ENCODE measurements at regions not wholly inside any gene's neighbourhood (a gene's known extent, or its start where the extent isn't known, plus 50 kb on each side); places are given as distances from the start of the nearest gene placed in this dataset.

DNA sequence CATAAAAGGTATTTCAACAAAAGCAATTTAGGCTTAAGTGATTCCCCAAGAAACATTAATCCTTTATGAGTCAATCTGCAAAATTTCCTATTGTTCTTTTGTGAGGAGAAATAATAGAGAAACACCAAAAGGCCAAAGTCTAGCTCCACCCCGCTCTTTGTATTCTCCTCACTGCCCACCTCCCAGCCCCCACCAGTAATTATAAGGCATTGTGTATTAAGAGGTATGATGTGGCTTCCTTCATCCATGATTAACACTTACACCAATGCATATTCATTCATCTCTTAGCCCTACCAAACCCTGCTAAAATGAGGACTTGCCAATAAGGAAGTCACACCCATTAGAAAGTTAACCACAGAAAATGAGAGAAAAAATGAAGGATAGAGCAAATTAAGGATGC is 105.3 kb upstream of the SPATA31D4 start:
- Histone ChIP-seq H3K4me3 (no peak overlapping the region), H3K9me3 (no peaks in the 10 kb centered on the region), H3K27me3 (no peaks in the 10 kb centered on the region), H3K27ac (no peak overlapping the region), H3K4me1 (peaks cover 5 to 39% (median 10%) of the 10 kb centered on the region in 3 donors), H3K36me3 (no peaks in the 10 kb centered on the region)
- ATAC-seq, result no peak
- TF ChIP-seq, protein P1, sequence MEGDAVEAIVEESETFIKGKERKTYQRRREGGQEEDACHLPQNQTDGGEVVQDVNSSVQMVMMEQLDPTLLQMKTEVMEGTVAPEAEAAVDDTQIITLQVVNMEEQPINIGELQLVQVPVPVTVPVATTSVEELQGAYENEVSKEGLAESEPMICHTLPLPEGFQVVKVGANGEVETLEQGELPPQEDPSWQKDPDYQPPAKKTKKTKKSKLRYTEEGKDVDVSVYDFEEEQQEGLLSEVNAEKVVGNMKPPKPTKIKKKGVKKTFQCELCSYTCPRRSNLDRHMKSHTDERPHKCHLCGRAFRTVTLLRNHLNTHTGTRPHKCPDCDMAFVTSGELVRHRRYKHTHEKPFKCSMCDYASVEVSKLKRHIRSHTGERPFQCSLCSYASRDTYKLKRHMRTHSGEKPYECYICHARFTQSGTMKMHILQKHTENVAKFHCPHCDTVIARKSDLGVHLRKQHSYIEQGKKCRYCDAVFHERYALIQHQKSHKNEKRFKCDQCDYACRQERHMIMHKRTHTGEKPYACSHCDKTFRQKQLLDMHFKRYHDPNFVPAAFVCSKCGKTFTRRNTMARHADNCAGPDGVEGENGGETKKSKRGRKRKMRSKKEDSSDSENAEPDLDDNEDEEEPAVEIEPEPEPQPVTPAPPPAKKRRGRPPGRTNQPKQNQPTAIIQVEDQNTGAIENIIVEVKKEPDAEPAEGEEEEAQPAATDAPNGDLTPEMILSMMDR (IDR thresholded peaks at IDR 0.05), result no peak
- no peak for TF ChIP-seq POLR2A (IDR thresholded peaks at IDR 0.05)
- no peak for TF ChIP-seq POLR2AphosphoS5 (IDR thresholded peaks at IDR 0.05)
- no peak for TF ChIP-seq EP300 (IDR thresholded peaks at IDR 0.05)
- WGBS, 2 donors (ENCODE audit: low coverage in 1 of 2), result 86 to 90% methylated on average over 1 of the region's 1 CpG

DNA sequence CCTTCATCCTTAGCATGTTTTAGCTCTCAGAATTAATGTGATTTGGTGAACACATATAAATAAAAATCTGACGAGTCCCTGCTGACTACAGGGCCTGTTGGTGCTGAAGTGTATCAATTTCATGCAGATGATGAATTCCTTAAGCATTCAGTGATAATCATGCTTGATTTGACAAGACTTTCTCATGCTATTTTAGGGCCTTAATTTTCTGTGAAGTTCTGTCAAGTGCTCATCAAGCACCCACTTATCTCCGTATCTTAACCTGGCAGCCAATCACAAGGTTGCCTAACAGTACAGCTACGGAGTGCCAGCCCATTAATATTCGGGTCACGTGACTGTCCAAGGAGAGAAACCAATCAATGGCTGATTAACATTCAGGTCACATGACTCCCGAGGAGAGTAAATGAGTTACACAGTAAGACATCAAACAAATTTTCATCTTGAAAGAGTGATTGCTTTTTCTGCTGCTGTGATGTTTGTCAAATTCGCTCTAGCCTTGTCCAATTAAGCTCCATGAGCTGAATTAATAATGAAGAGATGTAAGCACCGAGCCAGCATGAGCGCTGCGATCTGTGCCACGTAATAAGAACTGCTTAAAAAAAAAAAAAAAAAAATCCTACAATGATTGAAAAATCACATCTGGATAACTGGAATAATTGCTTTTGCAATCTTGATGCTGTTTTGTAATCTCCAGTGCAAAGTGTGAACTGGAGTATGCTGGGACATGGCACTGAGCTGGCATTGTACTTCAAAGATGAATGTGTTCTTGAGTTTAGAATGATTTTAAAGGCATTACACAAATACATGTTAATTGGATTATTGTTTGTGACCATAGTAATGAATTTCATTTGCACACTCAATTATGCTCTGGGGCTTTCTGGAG is 104.3 kb upstream of the SPATA31D4 start:
- no peak for ATAC-seq
- no peak overlapping the region for H3K27ac ChIP-seq
- peaks cover 5 to 39% (median 10%) of the 10 kb centered on the region in 3 donors for H3K4me1 ChIP-seq
- 76 to 90% methylated on average over 9 to 10 of the region's 11 CpGs for WGBS, 2 donors (ENCODE audit: low coverage in 1 of 2)
- no peak overlapping the region for H3K4me3 ChIP-seq
- TF ChIP-seq EP300 (IDR thresholded peaks at IDR 0.05), result no peak
- TF ChIP-seq, protein P1 (IDR thresholded peaks at IDR 0.05), result no peak
- TF ChIP-seq POLR2A (IDR thresholded peaks at IDR 0.05), result no peak
- TF ChIP-seq POLR2AphosphoS5 (IDR thresholded peaks at IDR 0.05), result no peak
- H3K9me3 ChIP-seq, result no peaks in the 10 kb centered on the region
- no peaks in the 10 kb centered on the region for H3K36me3 ChIP-seq
- H3K27me3 ChIP-seq, result no peaks in the 10 kb centered on the region

DNA sequence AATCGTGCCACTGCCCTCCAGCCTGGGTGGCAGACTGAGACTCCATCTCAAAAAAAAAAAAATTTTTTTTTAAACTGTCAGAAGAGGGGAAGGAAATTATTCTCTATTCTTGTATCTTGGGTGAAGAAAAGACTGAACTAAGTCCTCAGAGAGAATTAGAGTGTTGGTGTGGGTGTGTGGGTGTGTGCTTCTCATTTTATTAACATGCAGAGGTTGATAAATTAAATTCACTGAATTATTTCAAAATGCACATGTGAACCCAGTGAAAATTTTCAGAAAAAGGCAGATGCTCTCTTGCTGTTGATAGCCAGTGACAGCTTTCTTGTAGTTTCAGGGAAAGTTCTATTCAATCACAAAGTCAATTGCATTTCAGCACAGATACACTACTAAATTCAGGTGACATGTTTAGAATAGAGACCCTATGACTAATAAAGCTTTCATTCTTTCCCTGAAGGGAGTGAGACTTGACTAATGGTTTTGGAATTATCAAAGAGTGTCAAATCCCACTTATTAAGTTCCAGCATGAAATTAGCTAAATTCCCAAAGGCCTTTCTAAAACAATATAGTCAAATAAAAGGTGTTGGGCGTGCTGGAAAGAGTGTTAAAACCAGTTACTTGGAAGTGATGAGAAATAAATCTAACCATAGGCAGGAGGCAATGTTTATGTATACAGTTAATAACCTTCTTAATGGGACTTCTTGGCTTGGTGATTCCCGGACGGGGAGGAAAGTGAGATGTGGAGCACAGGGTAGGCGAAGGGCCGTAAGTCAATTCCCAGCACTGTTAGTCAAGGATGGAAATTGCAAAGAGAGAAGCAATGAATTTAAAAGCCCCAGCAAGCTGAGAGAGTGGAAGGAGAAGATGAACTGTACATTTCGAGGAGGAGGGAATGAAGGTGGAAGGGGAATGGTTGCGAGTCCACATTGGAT is 103.2 kb upstream of the SPATA31D4 start:
- Histone ChIP-seq H3K4me1 (peaks cover 1 to 37% (median 6%) of the 10 kb centered on the region in 3 donors), H3K36me3 (no peaks in the 10 kb centered on the region), H3K27me3 (no peaks in the 10 kb centered on the region), H3K9me3 (no peaks in the 10 kb centered on the region), H3K27ac (peak overlapping the region in 3 of 4 donors; percentile 11 to 68 (median 33)), H3K4me3 (no peak overlapping the region)
- TF ChIP-seq POLR2AphosphoS5 (IDR thresholded peaks at IDR 0.05) (no peak), POLR2A (IDR thresholded peaks at IDR 0.05) (no peak), EP300 (IDR thresholded peaks at IDR 0.05) (no peak)
- TF ChIP-seq, protein P1 (IDR thresholded peaks at IDR 0.05), result no peak
- 84 to 91% methylated on average over 8 of the region's 8 CpGs for WGBS, 2 donors (ENCODE audit: low coverage in 1 of 2)
- no peak for ATAC-seq

DNA sequence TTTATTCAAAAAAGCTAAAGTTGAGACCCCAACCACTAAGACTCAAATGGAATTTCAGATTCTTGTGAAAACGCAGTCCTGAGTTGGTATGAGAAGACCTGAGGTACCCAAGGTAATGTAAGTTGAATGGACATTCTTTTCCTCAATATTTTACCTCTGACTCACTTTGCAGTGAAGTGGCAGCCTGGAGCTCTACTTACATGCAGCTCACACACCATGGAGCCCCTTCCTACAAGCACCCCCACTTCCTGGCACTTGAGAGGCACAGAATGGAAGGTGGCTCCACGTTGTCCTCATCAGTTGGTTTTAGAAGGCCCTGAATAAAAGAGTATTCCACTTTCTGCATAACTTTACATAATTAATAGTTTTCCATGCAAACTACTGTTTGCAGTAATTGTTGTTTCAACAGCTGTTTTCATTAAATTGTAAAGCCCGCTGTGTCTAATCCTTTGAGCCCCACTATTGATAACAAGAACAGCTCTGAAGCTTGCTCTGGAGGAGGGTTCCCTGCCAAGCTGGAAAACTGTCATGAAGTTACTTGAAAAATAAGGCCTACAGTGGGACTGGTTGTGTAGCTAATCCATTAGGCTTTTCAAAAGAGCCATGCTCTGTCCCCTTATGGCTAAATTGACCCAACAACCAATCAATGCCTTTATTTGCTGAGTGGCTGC is 102.2 kb upstream of the SPATA31D4 start:
- ATAC-seq, result no peak

More for the DNA sequence above, 102.2 kb upstream of the SPATA31D4 start:
- Histone ChIP-seq H3K4me3 (no peak overlapping the region), H3K36me3 (no peaks in the 10 kb centered on the region), H3K27ac (peak overlapping the region in 3 of 4 donors; percentile 11 to 68 (median 48)), H3K27me3 (no peaks in the 10 kb centered on the region), H3K9me3 (no peaks in the 10 kb centered on the region), H3K4me1 (peaks cover 0 to 28% (median under 1%) of the 10 kb centered on the region in 3 donors)
- 83 to 86% methylated on average over 2 to 3 of the region's 3 CpGs for WGBS, 2 donors (ENCODE audit: low coverage in 1 of 2)
- TF ChIP-seq POLR2A (IDR thresholded peaks at IDR 0.05), result no peak
- TF ChIP-seq, protein P1 (IDR thresholded peaks at IDR 0.05), result no peak
- TF ChIP-seq POLR2AphosphoS5 (IDR thresholded peaks at IDR 0.05), result no peak
- TF ChIP-seq EP300 (IDR thresholded peaks at IDR 0.05), result no peak

Data from gastroesophageal sphincter (tissue), 4 donors.